ENCODE measurements at regions not wholly inside any gene's neighbourhood (a gene's known extent, or its start where the extent isn't known, plus 50 kb on each side); places are given as distances from the start of the nearest gene placed in this dataset.

DNA sequence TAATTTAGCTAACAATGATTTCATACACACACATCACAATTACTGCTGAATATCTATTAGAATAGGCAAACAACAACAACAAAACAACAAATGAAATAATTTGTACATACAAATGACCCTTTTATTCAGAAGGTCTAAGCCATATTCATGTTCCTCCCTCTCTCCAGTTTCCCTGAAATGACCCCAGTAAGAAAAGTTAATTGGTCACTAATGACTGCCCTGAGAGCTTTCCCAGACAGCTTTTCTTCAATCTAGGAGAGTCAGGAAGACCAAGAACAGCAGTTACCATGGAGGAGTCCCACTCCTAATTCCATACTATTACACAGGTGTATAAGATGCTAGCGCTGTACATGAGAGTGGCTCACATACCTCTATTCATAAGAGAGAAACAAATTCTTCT, 121.2 kb upstream of the GRIP1 start:
- TF ChIP-seq POLR2AphosphoS5 (IDR thresholded peaks at IDR 0.05; ENCODE audit: low read depth, low read length) (no peak), TCF7L2 (IDR thresholded peaks at IDR 0.05; ENCODE audit: low read depth, low read length) (no peak), REST (IDR thresholded peaks at IDR 0.05; ENCODE audit: insufficient read depth in 1 of 2, low read depth in 2 of 2, low read length in 1 of 2) (no peak)
- TF ChIP-seq, protein P1, sequence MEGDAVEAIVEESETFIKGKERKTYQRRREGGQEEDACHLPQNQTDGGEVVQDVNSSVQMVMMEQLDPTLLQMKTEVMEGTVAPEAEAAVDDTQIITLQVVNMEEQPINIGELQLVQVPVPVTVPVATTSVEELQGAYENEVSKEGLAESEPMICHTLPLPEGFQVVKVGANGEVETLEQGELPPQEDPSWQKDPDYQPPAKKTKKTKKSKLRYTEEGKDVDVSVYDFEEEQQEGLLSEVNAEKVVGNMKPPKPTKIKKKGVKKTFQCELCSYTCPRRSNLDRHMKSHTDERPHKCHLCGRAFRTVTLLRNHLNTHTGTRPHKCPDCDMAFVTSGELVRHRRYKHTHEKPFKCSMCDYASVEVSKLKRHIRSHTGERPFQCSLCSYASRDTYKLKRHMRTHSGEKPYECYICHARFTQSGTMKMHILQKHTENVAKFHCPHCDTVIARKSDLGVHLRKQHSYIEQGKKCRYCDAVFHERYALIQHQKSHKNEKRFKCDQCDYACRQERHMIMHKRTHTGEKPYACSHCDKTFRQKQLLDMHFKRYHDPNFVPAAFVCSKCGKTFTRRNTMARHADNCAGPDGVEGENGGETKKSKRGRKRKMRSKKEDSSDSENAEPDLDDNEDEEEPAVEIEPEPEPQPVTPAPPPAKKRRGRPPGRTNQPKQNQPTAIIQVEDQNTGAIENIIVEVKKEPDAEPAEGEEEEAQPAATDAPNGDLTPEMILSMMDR (IDR thresholded peaks at IDR 0.05): no peak

Data from Panc1 (cell line).